Astrocyte (in vitro differentiated cells and primary cell): ENCODE measurements at regions not wholly inside any gene's neighbourhood (a gene's known extent, or its start where the extent isn't known, plus 50 kb on each side); places are given as distances from the start of the nearest gene placed in this dataset.

Experiments used
- DNase-seq: peaks from one replicate; pipeline ENCODE4 v3.0.0-alpha.2; 2010; ENCODE audit warnings: low read depth
- FAIRE-seq: peaks from 2 replicates; lab custom pipeline; 2011; peaks lifted over from hg19 to GRCh38; lab: Jason Lieb, UNC
- H2AFZ ChIP-seq: 2 replicates; pipeline ENCODE4 v1.6.0; 2012; ENCODE audit warnings: low read depth, low read length, inconsistent platforms
- H3K27ac ChIP-seq: 2 replicates; pipeline ENCODE4 v1.5.1; 2011; ENCODE audit warnings: low read depth, low read length, inconsistent platforms
- H3K27me3 ChIP-seq: 2 replicates; pipeline ENCODE4 v1.6.0; 2011; ENCODE audit warnings: low read length, inconsistent platforms; ENCODE audit not compliant: insufficient read depth
- H3K36me3 ChIP-seq: 2 replicates; pipeline ENCODE4 v1.5.1; 2011; ENCODE audit warnings: low read length, inconsistent platforms; ENCODE audit not compliant: insufficient read depth
- H3K4me1 ChIP-seq: 2 replicates; pipeline ENCODE4 v1.5.1; 2011; ENCODE audit warnings: low read length, inconsistent platforms; ENCODE audit not compliant: insufficient read depth
- H3K4me2 ChIP-seq: 2 replicates; pipeline ENCODE4 v1.6.0; 2012; ENCODE audit warnings: low read length, inconsistent platforms
- H3K4me3 ChIP-seq: 2 replicates; pipeline ENCODE4 v1.5.1; 2011; ENCODE audit warnings: low read depth, mild to moderate bottlenecking, low read length, inconsistent platforms; ENCODE audit not compliant: insufficient read depth
- H3K79me2 ChIP-seq: 2 replicates; pipeline ENCODE4 v1.6.0; 2012; ENCODE audit warnings: mild to moderate bottlenecking, low read length, inconsistent platforms; ENCODE audit not compliant: insufficient read depth
- H3K9ac ChIP-seq: 2 replicates; pipeline ENCODE4 v1.6.0; 2012; ENCODE audit warnings: mild to moderate bottlenecking, low read length, inconsistent platforms
- H3K9me3 ChIP-seq: 2 replicates; pipeline ENCODE4 v1.5.1; 2012; ENCODE audit warnings: low read depth, mild to moderate bottlenecking, low read length, inconsistent platforms; ENCODE audit not compliant: insufficient read depth
- H4K20me1 ChIP-seq: 2 replicates; pipeline ENCODE4 v1.6.0; 2012; ENCODE audit warnings: low read length, inconsistent platforms; ENCODE audit not compliant: insufficient read depth
- H3K27ac Mint-ChIP-seq: one replicate; pipeline ENCODE4 v1.8.0; 2021; ENCODE audit warnings: mild to moderate bottlenecking, mixed read lengths; ENCODE audit not compliant: unreplicated experiment
- H3K27me3 Mint-ChIP-seq: one replicate; pipeline ENCODE4 v1.8.0; 2021; ENCODE audit warnings: low read depth, mixed read lengths; ENCODE audit not compliant: unreplicated experiment
- H3K36me3 Mint-ChIP-seq: one replicate; pipeline ENCODE4 v1.8.0; 2021; ENCODE audit warnings: low read depth, mixed read lengths; ENCODE audit not compliant: unreplicated experiment
- H3K4me1 Mint-ChIP-seq: one replicate; pipeline ENCODE4 v1.8.0; 2021; ENCODE audit warnings: low read depth, mixed read lengths; ENCODE audit not compliant: unreplicated experiment
- H3K4me3 Mint-ChIP-seq: one replicate; pipeline ENCODE4 v1.8.0; 2021; ENCODE audit warnings: mild to moderate bottlenecking, moderate library complexity, mixed read lengths; ENCODE audit not compliant: unreplicated experiment
- H3K9me3 Mint-ChIP-seq: one replicate; pipeline ENCODE4 v1.8.0; 2021; ENCODE audit warnings: mild to moderate bottlenecking, mixed read lengths; ENCODE audit not compliant: unreplicated experiment
- EZH2 ChIP-seq: IDR thresholded peaks from 2 replicates; pipeline ENCODE4 v1.6.1; 2012; ENCODE audit warnings: mild to moderate bottlenecking, low read length, inconsistent platforms; ENCODE audit not compliant: insufficient read depth
- TF ChIP-seq, protein P1 (sequence below): IDR thresholded peaks from 2 replicates; pipeline ENCODE4 v1.5.1; 2011; ENCODE audit warnings: low read depth, mild to moderate bottlenecking, inconsistent platforms, low read length, moderate library complexity; ENCODE audit not compliant: insufficient read depth

DNA sequence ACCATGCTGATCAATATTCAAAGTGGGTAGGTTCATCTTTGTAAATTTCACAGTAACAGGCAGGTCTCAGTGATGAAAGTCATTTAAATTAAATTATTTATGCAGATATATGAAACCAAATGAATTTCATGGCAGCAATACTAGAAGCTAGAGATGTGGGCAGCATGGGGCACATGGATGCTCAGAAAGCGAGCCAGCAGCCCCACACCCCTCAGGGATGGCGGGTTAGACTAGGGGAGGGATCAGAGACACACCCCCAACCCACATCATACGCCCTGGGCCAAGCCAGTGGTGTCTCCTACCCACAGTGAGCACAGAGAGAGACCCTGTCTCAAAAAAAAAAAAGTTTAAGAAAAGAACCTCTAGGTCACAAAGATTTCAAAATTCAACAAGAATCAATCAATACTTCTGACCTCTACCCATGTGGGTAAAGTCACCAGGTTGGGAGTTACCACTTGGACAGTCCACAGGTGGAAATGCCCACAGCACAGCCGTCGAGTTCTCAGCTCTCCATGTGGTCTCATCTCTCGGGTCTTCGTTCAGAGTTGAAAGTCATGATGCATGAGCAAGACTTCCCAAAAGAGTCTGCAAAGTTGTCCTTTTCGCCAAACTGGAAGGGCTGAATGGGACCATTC, 79.3 kb upstream of the PPP2R2D start:
- Mint-ChIP-seq H3K4me1 (peaks cover 15% of the 10 kb centered on the region), H3K27ac (no peak overlapping the region), H3K9me3 (peaks cover 1% of the 10 kb centered on the region), H3K36me3 (peaks cover 1% of the 10 kb centered on the region), H3K27me3 (peaks cover 37% of the 10 kb centered on the region), H3K4me3 (no peak overlapping the region)
- H3K4me2 ChIP-seq = no peak overlapping the region
- FAIRE-seq = no peak
- H3K4me3 ChIP-seq = no peak overlapping the region
- peaks cover 5% of the 10 kb centered on the region for H3K9me3 ChIP-seq
- no peaks in the 10 kb centered on the region for H3K79me2 ChIP-seq
- DNase-seq = no peak
- no peaks in the 10 kb centered on the region for H3K4me1 ChIP-seq
- no peaks in the 10 kb centered on the region for H4K20me1 ChIP-seq
- H2AFZ ChIP-seq = no peak overlapping the region
- no peaks in the 10 kb centered on the region for H3K36me3 ChIP-seq
- H3K27ac ChIP-seq = no peak overlapping the region
- H3K27me3 ChIP-seq = no peaks in the 10 kb centered on the region
- H3K9ac ChIP-seq = no peak overlapping the region
- TF ChIP-seq EZH2 = no peak
- TF ChIP-seq, protein P1, sequence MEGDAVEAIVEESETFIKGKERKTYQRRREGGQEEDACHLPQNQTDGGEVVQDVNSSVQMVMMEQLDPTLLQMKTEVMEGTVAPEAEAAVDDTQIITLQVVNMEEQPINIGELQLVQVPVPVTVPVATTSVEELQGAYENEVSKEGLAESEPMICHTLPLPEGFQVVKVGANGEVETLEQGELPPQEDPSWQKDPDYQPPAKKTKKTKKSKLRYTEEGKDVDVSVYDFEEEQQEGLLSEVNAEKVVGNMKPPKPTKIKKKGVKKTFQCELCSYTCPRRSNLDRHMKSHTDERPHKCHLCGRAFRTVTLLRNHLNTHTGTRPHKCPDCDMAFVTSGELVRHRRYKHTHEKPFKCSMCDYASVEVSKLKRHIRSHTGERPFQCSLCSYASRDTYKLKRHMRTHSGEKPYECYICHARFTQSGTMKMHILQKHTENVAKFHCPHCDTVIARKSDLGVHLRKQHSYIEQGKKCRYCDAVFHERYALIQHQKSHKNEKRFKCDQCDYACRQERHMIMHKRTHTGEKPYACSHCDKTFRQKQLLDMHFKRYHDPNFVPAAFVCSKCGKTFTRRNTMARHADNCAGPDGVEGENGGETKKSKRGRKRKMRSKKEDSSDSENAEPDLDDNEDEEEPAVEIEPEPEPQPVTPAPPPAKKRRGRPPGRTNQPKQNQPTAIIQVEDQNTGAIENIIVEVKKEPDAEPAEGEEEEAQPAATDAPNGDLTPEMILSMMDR = no peak

DNA sequence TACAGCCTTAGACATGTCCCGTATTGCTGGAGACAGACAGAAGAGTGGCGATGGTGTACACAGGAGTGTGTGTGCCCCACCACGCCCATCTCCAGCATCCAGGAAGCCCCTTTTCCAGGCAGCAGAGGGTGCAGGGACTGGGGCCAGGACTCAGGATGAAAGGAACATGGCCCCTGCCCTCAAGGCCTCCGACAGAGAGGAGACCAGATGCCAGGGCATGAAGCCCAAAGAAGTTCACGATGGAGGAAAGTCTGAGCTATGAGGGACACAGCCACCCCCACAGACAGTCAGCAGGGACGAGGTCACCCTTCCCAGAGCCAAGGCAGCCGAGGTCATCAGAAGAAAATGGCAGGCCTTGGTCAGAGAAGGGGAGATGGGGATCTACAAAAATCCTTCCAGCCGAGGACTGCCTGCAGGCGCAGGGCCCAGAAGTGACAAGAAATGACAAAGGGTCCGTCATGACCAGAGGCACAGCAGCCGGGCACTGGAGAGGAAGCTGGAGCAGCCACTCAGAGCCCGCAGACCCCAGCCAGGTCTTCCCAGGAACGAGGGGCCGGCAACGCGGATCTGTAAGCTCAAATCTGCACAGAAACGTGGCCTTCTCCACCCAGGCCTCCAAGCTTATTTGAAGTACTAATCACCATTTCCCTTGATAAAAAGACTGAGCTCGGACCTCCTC, 78.7 kb upstream of the PPP2R2D start:
- no peaks in the 10 kb centered on the region for H3K4me1 ChIP-seq
- Mint-ChIP-seq H3K27me3 (peaks cover 31% of the 10 kb centered on the region), H3K4me1 (peaks cover 15% of the 10 kb centered on the region), H3K36me3 (peaks cover 2% of the 10 kb centered on the region), H3K9me3 (no peaks in the 10 kb centered on the region), H3K27ac (no peak overlapping the region), H3K4me3 (no peak overlapping the region)
- H3K79me2 ChIP-seq = no peaks in the 10 kb centered on the region
- no peak overlapping the region for H3K27ac ChIP-seq
- TF ChIP-seq EZH2 = no peak
- TF ChIP-seq, protein P1 = no peak
- H3K9ac ChIP-seq = no peak overlapping the region
- FAIRE-seq (no peak), DNase-seq (no peak)
- H3K4me3 ChIP-seq = no peak overlapping the region
- peaks cover 5% of the 10 kb centered on the region for H3K9me3 ChIP-seq
- no peak overlapping the region for H2AFZ ChIP-seq
- H3K27me3 ChIP-seq = no peaks in the 10 kb centered on the region
- no peaks in the 10 kb centered on the region for H4K20me1 ChIP-seq
- H3K4me2 ChIP-seq = no peak overlapping the region
- no peaks in the 10 kb centered on the region for H3K36me3 ChIP-seq
